Vagina (tissue), 2 donors: ENCODE measurements at regions not wholly inside any gene's neighbourhood (a gene's known extent, or its start where the extent isn't known, plus 50 kb on each side); places are given as distances from the start of the nearest gene placed in this dataset.

Experiments used
- POLR2A ChIP-seq, 2 donors: fragments of 450-650 bp; IDR thresholded peaks; one replicate each; pipeline ENCODE4 v1.6.1; 2017; ENCODE audit warnings: antibody characterized with exemption in 2 of 2, mild to moderate bottlenecking in 2 of 2, moderate library complexity in 2 of 2
- POLR2AphosphoS5 ChIP-seq, 2 donors: sonication (generic); formaldehyde crosslinking; IDR thresholded peaks; one replicate each; pipeline ENCODE4 v1.9.0; 2017; ENCODE audit warnings: antibody characterized with exemption in 2 of 2, mild to moderate bottlenecking in 2 of 2, low read depth in 1 of 2; ENCODE audit not compliant: insufficient read depth in 1 of 2
- TF ChIP-seq, protein P1 (sequence below), 3 experiments: fragments of 450-650 bp in 2 of 3; fragments of 200-600 bp in 1 of 3; sonication (generic) in 1 of 3; IDR thresholded peaks; one replicate each; pipeline ENCODE4 v1.5.1; 2017 to 2019; ENCODE audit warnings: antibody characterized with exemption in 3 of 3, mild to moderate bottlenecking in 2 of 3, moderate library complexity in 2 of 3

DNA sequence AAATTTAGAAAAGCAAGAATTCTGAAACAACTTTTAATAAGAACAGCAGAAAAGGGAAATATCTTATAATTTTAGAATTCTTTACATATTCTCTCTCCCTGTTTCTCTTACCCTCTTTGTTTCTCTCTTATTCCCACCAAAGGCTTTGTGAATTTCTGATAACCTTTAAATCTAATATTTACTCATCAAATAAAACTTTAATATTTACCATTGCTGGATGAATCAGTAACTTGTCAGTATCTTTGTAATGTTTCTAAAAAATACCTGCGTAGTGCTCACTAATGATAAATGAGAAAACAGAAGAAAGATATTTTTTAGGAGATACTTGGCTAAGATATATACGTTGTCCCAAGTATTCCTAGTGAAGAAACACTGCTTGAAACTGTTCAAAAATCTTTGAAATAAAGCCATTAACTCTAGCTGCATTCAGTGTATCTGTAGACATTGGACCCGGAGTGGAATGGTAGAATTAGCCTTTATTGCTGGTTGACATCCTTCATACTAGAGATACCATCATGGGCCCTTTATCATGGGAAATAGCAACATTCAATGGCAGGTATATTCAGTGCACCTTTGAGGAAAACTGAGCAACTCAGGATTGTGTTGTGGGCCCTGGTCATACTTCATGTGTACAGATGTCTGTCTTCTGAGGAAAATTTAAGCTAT, 2160.4 kb downstream of the MAT2B start:
- TF ChIP-seq POLR2A (IDR thresholded peaks at IDR 0.05) (no peak), POLR2AphosphoS5 (IDR thresholded peaks at IDR 0.05; ENCODE audit: insufficient read depth in 1 of 2, low read depth in 1 of 2) (no peak)
- TF ChIP-seq, protein P1, sequence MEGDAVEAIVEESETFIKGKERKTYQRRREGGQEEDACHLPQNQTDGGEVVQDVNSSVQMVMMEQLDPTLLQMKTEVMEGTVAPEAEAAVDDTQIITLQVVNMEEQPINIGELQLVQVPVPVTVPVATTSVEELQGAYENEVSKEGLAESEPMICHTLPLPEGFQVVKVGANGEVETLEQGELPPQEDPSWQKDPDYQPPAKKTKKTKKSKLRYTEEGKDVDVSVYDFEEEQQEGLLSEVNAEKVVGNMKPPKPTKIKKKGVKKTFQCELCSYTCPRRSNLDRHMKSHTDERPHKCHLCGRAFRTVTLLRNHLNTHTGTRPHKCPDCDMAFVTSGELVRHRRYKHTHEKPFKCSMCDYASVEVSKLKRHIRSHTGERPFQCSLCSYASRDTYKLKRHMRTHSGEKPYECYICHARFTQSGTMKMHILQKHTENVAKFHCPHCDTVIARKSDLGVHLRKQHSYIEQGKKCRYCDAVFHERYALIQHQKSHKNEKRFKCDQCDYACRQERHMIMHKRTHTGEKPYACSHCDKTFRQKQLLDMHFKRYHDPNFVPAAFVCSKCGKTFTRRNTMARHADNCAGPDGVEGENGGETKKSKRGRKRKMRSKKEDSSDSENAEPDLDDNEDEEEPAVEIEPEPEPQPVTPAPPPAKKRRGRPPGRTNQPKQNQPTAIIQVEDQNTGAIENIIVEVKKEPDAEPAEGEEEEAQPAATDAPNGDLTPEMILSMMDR (IDR thresholded peaks at IDR 0.05) = no peak
